Right lobe of liver (tissue), 4 donors: ENCODE measurements at regions not wholly inside any gene's neighbourhood (a gene's known extent, or its start where the extent isn't known, plus 50 kb on each side); places are given as distances from the start of the nearest gene placed in this dataset.

ENCODE experiments used
- POLR2A ChIP-seq: fragments of 450-650 bp; IDR thresholded peaks from one replicate; pipeline ENCODE4 v1.6.1; 2017; ENCODE audit warnings: antibody characterized with exemption, mild to moderate bottlenecking
- TF ChIP-seq, protein P1 (sequence below), 4 donors: fragments of 200-600 bp in 3 of 4; fragments of 450-650 bp in 1 of 4; IDR thresholded peaks; one replicate each; pipeline versions ENCODE4 v1.5.1 to v1.8.0; 2016 to 2022; ENCODE audit warnings: antibody characterized with exemption in 4 of 4, mild to moderate bottlenecking in 2 of 4
- donor health status: DM: no; HTN: no; CAD: no.
- donor health status: DM: no; HTN: no; CAD: no.
- donor health status: DM: no; HTN: yes; CAD: no.

- TF ChIP-seq, protein P1, sequence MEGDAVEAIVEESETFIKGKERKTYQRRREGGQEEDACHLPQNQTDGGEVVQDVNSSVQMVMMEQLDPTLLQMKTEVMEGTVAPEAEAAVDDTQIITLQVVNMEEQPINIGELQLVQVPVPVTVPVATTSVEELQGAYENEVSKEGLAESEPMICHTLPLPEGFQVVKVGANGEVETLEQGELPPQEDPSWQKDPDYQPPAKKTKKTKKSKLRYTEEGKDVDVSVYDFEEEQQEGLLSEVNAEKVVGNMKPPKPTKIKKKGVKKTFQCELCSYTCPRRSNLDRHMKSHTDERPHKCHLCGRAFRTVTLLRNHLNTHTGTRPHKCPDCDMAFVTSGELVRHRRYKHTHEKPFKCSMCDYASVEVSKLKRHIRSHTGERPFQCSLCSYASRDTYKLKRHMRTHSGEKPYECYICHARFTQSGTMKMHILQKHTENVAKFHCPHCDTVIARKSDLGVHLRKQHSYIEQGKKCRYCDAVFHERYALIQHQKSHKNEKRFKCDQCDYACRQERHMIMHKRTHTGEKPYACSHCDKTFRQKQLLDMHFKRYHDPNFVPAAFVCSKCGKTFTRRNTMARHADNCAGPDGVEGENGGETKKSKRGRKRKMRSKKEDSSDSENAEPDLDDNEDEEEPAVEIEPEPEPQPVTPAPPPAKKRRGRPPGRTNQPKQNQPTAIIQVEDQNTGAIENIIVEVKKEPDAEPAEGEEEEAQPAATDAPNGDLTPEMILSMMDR (IDR thresholded peaks at IDR 0.05): no peak
- TF ChIP-seq POLR2A: no peak
Measured at GRCh38 chr22:47333625-47334024, 571.2 kb downstream of the TBC1D22A start.
